IPS-18a (cell line): ENCODE measurements at regions not wholly inside any gene's neighbourhood (a gene's known extent, or its start where the extent isn't known, plus 50 kb on each side); places are given as distances from the start of the nearest gene placed in this dataset.
"Not testable (repeated sequence)": the region's sequence is repeated elsewhere in the genome, so short reads cannot be mapped to it uniquely, and the experiment has no call there.

Experiments used
- H3K27ac ChIP-seq: one replicate; pipeline ENCODE4 v1.5.1; 2013; ENCODE audit warnings: low read length
- H3K27me3 ChIP-seq: one replicate; pipeline ENCODE4 v1.6.1; 2013; ENCODE audit warnings: mild to moderate bottlenecking, low read length; ENCODE audit not compliant: control insufficient read depth, insufficient read depth
- H3K36me3 ChIP-seq: one replicate; pipeline ENCODE4 v1.6.1; 2013; ENCODE audit warnings: low read depth, low read length; ENCODE audit not compliant: control insufficient read depth
- H3K4me1 ChIP-seq: one replicate; pipeline ENCODE4 v1.6.1; 2013; ENCODE audit warnings: low read depth, low read length; ENCODE audit not compliant: control insufficient read depth
- H3K4me3 ChIP-seq: one replicate; pipeline ENCODE4 v1.5.1; 2013; ENCODE audit warnings: low read length
- H3K9ac ChIP-seq: one replicate; pipeline ENCODE4 v1.6.1; 2013; ENCODE audit warnings: mild to moderate bottlenecking, low read length, moderate library complexity
- H3K9me3 ChIP-seq: one replicate; pipeline ENCODE4 v1.6.1; 2013; ENCODE audit warnings: low read depth, low read length; ENCODE audit not compliant: control insufficient read depth

DNA sequence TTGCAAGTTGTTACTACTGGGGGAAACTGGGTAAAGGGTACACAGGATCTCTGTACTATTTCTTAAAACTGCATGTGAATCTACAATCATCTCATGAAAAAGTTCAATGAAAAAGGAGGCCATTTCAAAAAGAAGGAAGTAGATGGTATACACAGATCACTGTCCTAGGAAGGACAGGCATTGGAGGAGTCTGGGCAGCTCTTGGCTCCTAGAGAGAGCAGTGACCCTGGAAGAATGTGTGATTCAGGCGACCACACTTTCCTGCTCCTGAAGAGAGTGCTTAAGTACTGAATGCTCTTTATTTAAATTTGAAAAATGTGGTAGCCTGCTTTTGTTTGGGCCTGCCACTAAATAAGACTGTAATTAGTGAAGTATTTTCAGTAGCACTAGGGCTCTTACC lies 318.1 kb upstream of the CASK start:
- Histone ChIP-seq H3K4me3 (no peak overlapping the region), H3K4me1 (peaks cover 2% of the 10 kb centered on the region), H3K27ac (no peak overlapping the region), H3K27me3 (no peaks in the 10 kb centered on the region), H3K9ac (no peak overlapping the region), H3K36me3 (no peaks in the 10 kb centered on the region), H3K9me3 (peaks cover 12% of the 10 kb centered on the region)

DNA sequence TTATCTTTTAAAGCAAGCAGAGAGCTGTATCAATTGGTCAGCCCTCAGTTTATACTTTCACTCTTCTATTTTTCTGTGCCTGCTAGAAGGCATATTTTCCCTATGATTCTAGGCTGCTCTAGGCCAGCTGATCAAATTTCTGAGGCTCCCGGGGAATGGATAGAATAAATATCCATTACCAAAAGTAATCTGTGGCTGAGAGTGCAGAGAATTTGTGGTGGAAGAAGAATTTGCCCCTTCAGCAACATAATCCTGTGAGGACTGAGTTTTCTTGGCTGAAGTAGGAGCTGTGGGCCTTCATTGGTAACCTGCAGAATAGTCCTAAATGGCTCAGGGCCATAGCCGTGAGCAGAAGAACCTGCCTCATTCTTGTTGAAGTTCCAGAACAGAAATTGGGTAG lies 314.6 kb upstream of the CASK start:
- no peaks in the 10 kb centered on the region for H3K36me3 ChIP-seq
- H3K27ac ChIP-seq: no peak overlapping the region
- H3K4me1 ChIP-seq: no peaks in the 10 kb centered on the region
- H3K27me3 ChIP-seq: no peaks in the 10 kb centered on the region
- H3K9ac ChIP-seq: no peak overlapping the region
- no peak overlapping the region for H3K4me3 ChIP-seq
- no peaks in the 10 kb centered on the region for H3K9me3 ChIP-seq

DNA sequence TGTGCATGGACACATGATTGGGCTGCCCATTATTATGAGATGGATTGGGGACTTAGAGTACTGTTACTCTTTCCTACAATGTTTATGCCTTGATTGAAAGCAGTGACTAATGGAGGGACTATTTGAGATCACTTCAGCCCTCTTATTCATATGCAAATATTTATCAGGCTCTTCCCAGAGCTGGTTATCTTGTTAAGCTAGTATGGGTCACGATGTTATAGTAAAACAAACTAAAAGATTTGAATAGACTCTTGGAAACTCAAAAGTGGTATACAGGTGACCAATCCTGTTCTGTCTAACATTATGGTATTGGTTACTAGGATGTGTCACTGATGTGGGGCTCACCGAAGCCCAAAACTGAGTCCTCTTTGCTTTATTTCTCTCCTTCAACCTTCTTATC lies 306.2 kb upstream of the CASK start:
- no peak overlapping the region for H3K27ac ChIP-seq
- H3K9me3 ChIP-seq: peaks cover 17% of the 10 kb centered on the region
- no peak overlapping the region for H3K4me3 ChIP-seq
- no peaks in the 10 kb centered on the region for H3K36me3 ChIP-seq
- no peak overlapping the region for H3K9ac ChIP-seq
- H3K4me1 ChIP-seq: no peaks in the 10 kb centered on the region
- H3K27me3 ChIP-seq: no peaks in the 10 kb centered on the region

DNA sequence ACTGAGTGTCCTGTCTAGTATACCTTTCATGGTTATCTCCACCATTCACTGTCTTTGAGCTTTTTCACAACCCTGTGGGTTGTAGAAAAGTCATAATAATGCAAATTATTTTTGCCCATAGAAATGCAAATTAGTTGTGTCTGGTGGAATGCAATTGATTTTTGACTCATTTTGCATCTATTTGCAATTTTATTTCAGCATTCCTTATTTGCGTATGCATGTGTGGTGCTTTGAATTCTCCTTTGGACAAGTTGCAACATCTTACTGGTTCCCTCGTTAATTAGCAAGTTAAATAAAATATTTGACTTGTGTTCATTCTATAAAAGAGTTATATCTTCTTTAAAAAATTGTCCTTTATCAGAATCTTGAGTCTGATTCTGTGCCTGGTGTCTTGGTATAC lies 297.3 kb upstream of the CASK start:
- Histone ChIP-seq H3K9me3 (peaks cover 10% of the 10 kb centered on the region), H3K4me1 (no peaks in the 10 kb centered on the region), H3K4me3 (no peak overlapping the region), H3K9ac (no peak overlapping the region), H3K27ac (no peak overlapping the region), H3K36me3 (no peaks in the 10 kb centered on the region), H3K27me3 (no peaks in the 10 kb centered on the region)

DNA sequence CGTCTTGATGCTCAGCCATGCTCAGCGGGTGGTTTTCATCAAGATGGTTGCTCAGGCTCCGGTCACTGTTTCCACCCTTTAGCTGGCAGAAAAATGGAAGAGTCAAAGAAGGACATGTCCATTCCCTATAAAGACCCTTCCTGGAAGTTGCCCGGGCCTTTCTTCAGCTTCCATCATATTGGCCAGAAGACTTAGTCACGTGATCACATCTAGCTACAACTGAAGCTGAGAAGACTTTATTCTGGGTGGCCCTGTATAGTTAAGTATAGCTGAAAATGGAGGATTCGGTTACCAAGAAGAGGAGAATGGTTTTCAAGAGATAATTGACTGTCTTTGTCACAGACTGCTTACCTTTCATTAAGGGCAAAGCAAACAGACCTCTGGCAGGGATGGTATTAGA lies 296.7 kb upstream of the CASK start:
- Histone ChIP-seq H3K27ac (no peak overlapping the region), H3K9me3 (peaks cover 10% of the 10 kb centered on the region), H3K4me3 (no peak overlapping the region), H3K36me3 (no peaks in the 10 kb centered on the region), H3K9ac (no peak overlapping the region), H3K4me1 (no peaks in the 10 kb centered on the region), H3K27me3 (no peaks in the 10 kb centered on the region)

DNA sequence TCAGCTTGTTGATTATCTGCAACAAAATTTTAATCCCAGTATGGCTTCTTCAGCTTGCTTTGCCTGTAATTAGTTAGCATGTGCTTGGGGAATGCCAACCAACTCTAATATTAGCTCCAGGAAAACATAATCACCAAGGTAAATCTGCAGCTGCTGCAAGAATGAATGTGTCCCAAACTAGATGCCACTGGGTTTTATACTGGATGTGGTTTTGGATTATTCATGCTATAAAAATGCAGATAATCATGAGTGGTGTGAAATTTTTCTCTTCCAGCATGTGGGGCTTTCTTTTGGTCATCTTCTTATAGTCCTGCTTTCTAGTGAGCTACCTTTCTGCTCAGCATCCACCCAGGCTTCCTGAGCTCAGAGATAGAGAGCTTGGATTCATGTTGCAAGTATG lies 295.9 kb upstream of the CASK start:
- no peaks in the 10 kb centered on the region for H3K27me3 ChIP-seq
- no peak overlapping the region for H3K4me3 ChIP-seq
- H3K9ac ChIP-seq: no peak overlapping the region
- no peaks in the 10 kb centered on the region for H3K36me3 ChIP-seq
- peaks cover 10% of the 10 kb centered on the region for H3K9me3 ChIP-seq
- H3K4me1 ChIP-seq: no peaks in the 10 kb centered on the region
- H3K27ac ChIP-seq: no peak overlapping the region

DNA sequence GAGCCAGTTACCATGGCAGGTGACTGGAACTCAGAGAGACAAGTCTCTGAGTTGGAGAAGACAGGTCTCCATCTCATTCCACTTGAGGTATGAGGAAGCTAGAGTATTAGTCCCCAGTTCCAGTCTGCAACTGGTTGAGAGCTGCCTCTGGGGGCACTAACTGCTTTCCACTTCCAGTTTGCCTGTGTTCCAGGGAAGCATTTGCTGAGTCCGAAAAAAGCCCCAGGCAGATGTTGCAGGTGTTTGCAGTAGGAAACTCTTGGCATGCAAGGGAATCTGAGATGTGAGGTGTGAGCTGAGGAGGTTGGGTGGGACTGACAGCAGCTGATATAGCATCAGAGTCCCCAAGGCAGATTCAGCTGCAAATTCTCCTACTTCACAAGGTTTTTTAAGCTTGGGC lies 272.2 kb upstream of the CASK start:
- Histone ChIP-seq H3K4me3 (no peak overlapping the region), H3K9me3 (peaks cover 25% of the 10 kb centered on the region), H3K27me3 (no peaks in the 10 kb centered on the region), H3K36me3 (no peaks in the 10 kb centered on the region), H3K4me1 (no peaks in the 10 kb centered on the region), H3K27ac (no peak overlapping the region), H3K9ac (no peak overlapping the region)

DNA sequence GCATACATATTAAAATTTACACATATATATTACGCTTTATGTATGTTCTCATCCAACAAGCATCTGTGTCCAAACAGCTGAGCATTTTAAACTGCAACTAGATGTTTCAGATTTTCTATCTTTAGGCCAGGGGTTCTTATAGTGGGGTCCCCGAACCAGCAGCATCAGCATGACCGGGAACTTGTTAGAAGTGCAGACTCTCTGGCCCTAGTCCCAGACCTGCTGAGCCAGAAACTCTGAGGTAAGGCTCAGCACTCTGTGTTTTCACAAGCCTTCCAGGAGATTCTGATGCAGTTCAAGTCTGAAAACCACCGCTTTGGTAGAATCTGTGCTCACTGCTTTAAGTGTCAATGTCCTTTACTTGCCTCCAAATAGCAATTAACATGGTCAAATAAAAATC lies 266.2 kb upstream of the CASK start:
- H3K27ac ChIP-seq: no peak overlapping the region
- H3K27me3 ChIP-seq: no peaks in the 10 kb centered on the region
- no peak overlapping the region for H3K9ac ChIP-seq
- peaks cover 3% of the 10 kb centered on the region for H3K4me1 ChIP-seq
- peaks cover 17% of the 10 kb centered on the region for H3K9me3 ChIP-seq
- no peaks in the 10 kb centered on the region for H3K36me3 ChIP-seq
- H3K4me3 ChIP-seq: no peak overlapping the region

DNA sequence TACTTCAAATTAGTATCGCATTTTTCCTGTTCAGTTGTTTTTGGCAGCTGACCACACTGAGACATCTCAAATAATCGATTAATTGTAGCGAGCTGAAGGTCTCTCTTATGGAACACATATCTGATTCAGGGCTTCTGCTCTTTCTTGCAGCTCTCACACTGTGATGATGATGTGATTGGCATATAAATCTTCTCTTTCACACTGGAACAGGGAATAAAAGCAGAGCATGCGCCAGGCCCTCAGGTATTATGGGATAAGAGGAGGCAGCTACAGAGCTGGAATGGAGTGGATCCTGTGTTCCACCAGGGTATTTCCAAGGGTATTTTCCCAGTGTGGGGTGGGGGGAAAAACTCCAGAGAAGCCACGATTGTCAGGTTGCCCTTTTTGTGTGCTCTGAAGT lies 265.4 kb upstream of the CASK start:
- H3K27me3 ChIP-seq: no peaks in the 10 kb centered on the region
- H3K27ac ChIP-seq: no peak overlapping the region
- no peaks in the 10 kb centered on the region for H3K36me3 ChIP-seq
- no peak overlapping the region for H3K4me3 ChIP-seq
- peaks cover 3% of the 10 kb centered on the region for H3K4me1 ChIP-seq
- peaks cover 17% of the 10 kb centered on the region for H3K9me3 ChIP-seq
- no peak overlapping the region for H3K9ac ChIP-seq

DNA sequence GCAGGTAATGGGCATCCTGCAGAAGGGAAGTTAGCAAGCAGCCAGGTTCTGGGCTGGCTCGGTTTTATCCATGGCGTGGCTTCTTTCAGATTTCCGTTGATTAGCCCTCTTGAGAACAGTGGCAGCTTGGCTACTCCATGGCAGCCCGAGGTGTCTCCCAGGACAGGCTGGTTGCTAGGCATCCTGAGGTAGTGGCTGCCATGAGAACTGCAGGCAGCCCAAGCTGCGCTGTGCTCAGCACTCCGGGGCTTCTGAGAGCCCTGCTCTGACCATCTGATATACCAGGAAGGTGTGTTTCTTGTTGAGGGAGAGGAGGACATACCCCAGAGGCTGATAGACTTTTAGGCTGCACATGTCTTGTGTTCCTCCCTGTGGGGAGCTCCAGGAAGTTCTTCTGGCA lies 253.4 kb upstream of the CASK start:
- no peaks in the 10 kb centered on the region for H3K4me1 ChIP-seq
- no peaks in the 10 kb centered on the region for H3K36me3 ChIP-seq
- H3K27me3 ChIP-seq: no peaks in the 10 kb centered on the region
- peaks cover 9% of the 10 kb centered on the region for H3K9me3 ChIP-seq
- H3K4me3 ChIP-seq: no peak overlapping the region
- no peak overlapping the region for H3K27ac ChIP-seq
- H3K9ac ChIP-seq: no peak overlapping the region

DNA sequence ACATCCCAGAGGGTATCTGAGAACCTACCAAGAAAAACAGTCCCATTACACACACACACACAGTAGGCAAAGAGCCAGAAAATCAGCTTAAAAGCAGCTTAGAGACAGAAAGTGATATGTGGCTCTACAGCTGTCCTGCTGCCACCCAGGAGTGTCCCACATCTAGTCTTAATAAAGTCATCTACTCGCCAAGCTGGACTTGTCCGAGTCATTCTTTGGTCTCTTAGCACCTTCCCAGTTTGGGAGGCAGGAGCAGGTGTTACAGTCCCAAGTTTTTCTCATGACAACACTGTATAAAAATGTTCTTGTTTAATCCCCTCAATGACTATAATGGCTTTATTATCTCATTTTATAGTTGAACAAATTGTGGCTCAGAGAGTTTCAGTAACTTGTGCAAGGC lies 252.5 kb upstream of the CASK start:
- H3K36me3 ChIP-seq: no peaks in the 10 kb centered on the region
- no peak overlapping the region for H3K4me3 ChIP-seq
- no peak overlapping the region for H3K27ac ChIP-seq
- no peak overlapping the region for H3K9ac ChIP-seq
- no peaks in the 10 kb centered on the region for H3K27me3 ChIP-seq
- H3K9me3 ChIP-seq: peaks cover 14% of the 10 kb centered on the region
- H3K4me1 ChIP-seq: no peaks in the 10 kb centered on the region

DNA sequence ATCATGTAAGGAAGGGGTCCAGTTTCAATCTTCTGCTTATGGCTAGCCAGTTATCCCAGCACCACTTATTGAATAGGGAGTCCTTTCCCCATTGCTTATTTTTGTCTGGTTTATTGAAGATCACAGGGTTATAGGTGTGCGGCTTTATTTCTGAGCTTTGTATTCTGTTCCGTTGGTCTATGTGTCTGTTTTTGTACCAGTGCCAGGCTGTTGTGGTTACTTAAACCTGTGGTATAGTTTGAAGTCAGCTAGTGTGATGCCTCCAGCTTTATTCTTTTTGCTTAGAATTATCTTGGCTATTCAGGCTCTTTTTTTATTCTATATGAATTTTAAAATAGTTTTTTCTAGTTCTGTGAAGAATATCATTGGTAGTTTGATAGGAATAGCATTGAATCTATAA lies 234.6 kb upstream of the CASK start:
- H3K4me3 ChIP-seq, H3K4me1 ChIP-seq, H3K27ac ChIP-seq, H3K27me3 ChIP-seq, H3K36me3 ChIP-seq, H3K9ac ChIP-seq: not testable (repeated sequence)
- peaks cover 11% of the 10 kb centered on the region for H3K9me3 ChIP-seq

DNA sequence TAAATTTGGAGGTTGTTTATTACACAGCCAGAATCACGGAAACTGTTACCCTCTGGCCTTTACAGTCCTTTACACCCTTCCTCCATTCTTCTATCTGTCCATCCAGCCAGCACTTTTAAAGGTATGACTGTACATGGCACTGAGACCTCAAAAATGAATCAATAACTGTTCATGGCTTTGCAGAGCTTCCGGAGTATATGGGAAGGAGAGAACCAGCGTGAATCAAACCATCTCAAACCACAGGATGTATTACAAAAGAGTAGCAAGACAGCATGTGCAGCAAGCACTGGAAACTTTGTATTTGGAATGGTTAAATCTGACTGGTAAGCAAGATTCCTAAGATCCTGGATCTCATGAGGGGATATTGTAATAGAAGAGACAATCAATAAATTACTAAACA lies 228.5 kb upstream of the CASK start:
- H3K36me3 ChIP-seq: no peaks in the 10 kb centered on the region
- peaks cover 9% of the 10 kb centered on the region for H3K9me3 ChIP-seq
- no peaks in the 10 kb centered on the region for H3K27me3 ChIP-seq
- H3K4me3 ChIP-seq: no peak overlapping the region
- no peak overlapping the region for H3K9ac ChIP-seq
- H3K4me1 ChIP-seq: no peaks in the 10 kb centered on the region
- H3K27ac ChIP-seq: no peak overlapping the region
